WTC11 (cell line): ENCODE measurements at regions not wholly inside any gene's neighbourhood (a gene's known extent, or its start where the extent isn't known, plus 50 kb on each side); places are given as distances from the start of the nearest gene placed in this dataset.

Experiments
- ATAC-seq: fragments of 200-7000 bp; cut with Tn5 transposase; 2 replicates; pipeline ENCODE4 v1.10.0; 2021; ENCODE audit warnings: mild to moderate bottlenecking, moderate library complexity
- CTCF ChIA-PET: fragments of 300-600 bp; sonication (Branson Sonifier 250); formaldehyde crosslinking; loops from one replicate; lab custom pipeline; 2021; ENCODE audit warnings: antibody characterized with exemption; lab: Charles Lee
- POLR2A ChIA-PET: fragments of 350-600 bp; sonication (Branson Sonifier 250); formaldehyde crosslinking; loops from one replicate; lab custom pipeline; 2021; ENCODE audit warnings: antibody characterized with exemption; lab: Charles Lee
- DNase-seq: peaks from one replicate; pipeline ENCODE4 v3.0.0; 2021; ENCODE audit warnings: low spot score
- H3K27ac Mint-ChIP-seq: 2 replicates; pipeline ENCODE4 v1.8.0; 2021; ENCODE audit warnings: mixed read lengths
- H3K27me3 Mint-ChIP-seq: 2 replicates; pipeline ENCODE4 v1.8.0; 2021; ENCODE audit warnings: low read depth, mild to moderate bottlenecking, moderate library complexity, mixed read lengths
- H3K36me3 Mint-ChIP-seq: 2 replicates; pipeline ENCODE4 v1.8.0; 2021; ENCODE audit warnings: mixed read lengths
- H3K4me1 Mint-ChIP-seq: 2 replicates; pipeline ENCODE4 v1.8.0; 2022; ENCODE audit warnings: mixed read lengths
- H3K4me3 Mint-ChIP-seq: 2 replicates; pipeline ENCODE4 v1.8.0; 2021; ENCODE audit warnings: mild to moderate bottlenecking, moderate library complexity, mixed read lengths
- H3K9me3 Mint-ChIP-seq: 2 replicates; pipeline ENCODE4 v1.8.0; 2021; ENCODE audit warnings: mixed read lengths
- ATF1 ChIP-seq: sonication (generic); formaldehyde crosslinking; IDR thresholded peaks from 2 replicates; pipeline ENCODE4 v1.8.1; 2023; ENCODE audit warnings: mild to moderate bottlenecking, moderate library complexity, missing genetic modification reagents
- ATF3 ChIP-seq: sonication (generic); formaldehyde crosslinking; conservative IDR thresholded peaks from 2 replicates; pipeline ENCODE4 v1.8.1; 2022; ENCODE audit warnings: mild to moderate bottlenecking, missing genetic modification reagents
- E2F4 ChIP-seq: sonication (generic); formaldehyde crosslinking; IDR thresholded peaks from 2 replicates; pipeline ENCODE4 v1.8.1; 2022; ENCODE audit warnings: low read depth, mild to moderate bottlenecking, moderate library complexity, missing genetic modification reagents, borderline replicate concordance
- ETV6 ChIP-seq: sonication (generic); formaldehyde crosslinking; IDR thresholded peaks from 2 replicates; pipeline ENCODE4 v1.8.1; 2022; ENCODE audit warnings: mild to moderate bottlenecking, missing genetic modification reagents
- FOXP4 ChIP-seq: sonication (generic); formaldehyde crosslinking; IDR thresholded peaks from 2 replicates; pipeline ENCODE4 v1.8.0; 2022; ENCODE audit warnings: mild to moderate bottlenecking, missing genetic modification reagents
- GABPB1 ChIP-seq: sonication (generic); formaldehyde crosslinking; IDR thresholded peaks from 2 replicates; pipeline ENCODE4 v1.8.1; 2023; ENCODE audit warnings: mild to moderate bottlenecking, missing genetic modification reagents
- GTF2I ChIP-seq: fragments of 250-450 bp; sonication (Bioruptor Pico); conservative IDR thresholded peaks from 2 replicates; pipeline ENCODE4 v1.4.0; 2021; ENCODE audit warnings: mild to moderate bottlenecking
- HMGXB4 ChIP-seq: sonication (generic); formaldehyde crosslinking; IDR thresholded peaks from 2 replicates; pipeline ENCODE4 v1.8.1; 2023; ENCODE audit warnings: mild to moderate bottlenecking, moderate library complexity, missing genetic modification reagents
- IRF2 ChIP-seq: sonication (generic); formaldehyde crosslinking; IDR thresholded peaks from 2 replicates; pipeline ENCODE4 v1.8.0; 2022; ENCODE audit warnings: low read depth, missing genetic modification reagents, borderline replicate concordance
- RORB ChIP-seq: fragments of 250-450 bp; sonication (Bioruptor Pico); IDR thresholded peaks from 2 replicates; pipeline ENCODE4 v1.9.0; 2021; ENCODE audit warnings: mild to moderate bottlenecking
- ZNF219 ChIP-seq: sonication (generic); formaldehyde crosslinking; IDR thresholded peaks from 2 replicates; pipeline ENCODE4 v1.8.0; 2023; ENCODE audit warnings: missing genetic modification reagents, mild to moderate bottlenecking, borderline replicate concordance
- ZNF263 ChIP-seq: sonication (generic); formaldehyde crosslinking; IDR thresholded peaks from 2 replicates; pipeline ENCODE4 v1.8.1; 2022; ENCODE audit warnings: low read depth, mild to moderate bottlenecking, moderate library complexity, missing genetic modification reagents
- ZNF281 ChIP-seq: sonication (generic); formaldehyde crosslinking; IDR thresholded peaks from 2 replicates; pipeline ENCODE4 v1.8.0; 2023; ENCODE audit warnings: mild to moderate bottlenecking, missing genetic modification reagents
- ZNF317 ChIP-seq: sonication (generic); formaldehyde crosslinking; IDR thresholded peaks from 2 replicates; pipeline ENCODE4 v1.8.1; 2023; ENCODE audit warnings: low read depth, mild to moderate bottlenecking, moderate library complexity, missing genetic modification reagents, borderline replicate concordance
- ZNF396 ChIP-seq: fragments of 250-450 bp; sonication (Bioruptor Pico); IDR thresholded peaks from 2 replicates; pipeline ENCODE4 v1.8.0; 2021; ENCODE audit warnings: mild to moderate bottlenecking, moderate library complexity, borderline replicate concordance
- ZNF423 ChIP-seq: fragments of 250-450 bp; sonication (Bioruptor Pico); IDR thresholded peaks from 2 replicates; pipeline ENCODE4 v2.1.2; 2022; ENCODE audit warnings: mild to moderate bottlenecking, moderate library complexity
- ZNF532 ChIP-seq: fragments of 250-450 bp; sonication (Bioruptor Pico); IDR thresholded peaks from 2 replicates; pipeline ENCODE4 v1.9.0; 2021; ENCODE audit warnings: mild to moderate bottlenecking, borderline replicate concordance
- TF ChIP-seq, protein P1 (sequence below): sonication (generic); formaldehyde crosslinking; IDR thresholded peaks from 2 replicates; pipeline ENCODE4 v1.8.1; 2022; ENCODE audit warnings: mild to moderate bottlenecking, missing genetic modification reagents, moderate library complexity, borderline replicate concordance
- TF ChIP-seq, protein P2 (sequence below): sonication (generic); formaldehyde crosslinking; IDR thresholded peaks from 2 replicates; pipeline ENCODE4 v1.8.0; 2022; ENCODE audit warnings: mild to moderate bottlenecking, missing genetic modification reagents
- TF ChIP-seq, protein P3 (sequence below): sonication (generic); formaldehyde crosslinking; IDR thresholded peaks from 2 replicates; pipeline ENCODE4 v1.8.0; 2022; ENCODE audit warnings: mild to moderate bottlenecking, missing genetic modification reagents

DNA sequence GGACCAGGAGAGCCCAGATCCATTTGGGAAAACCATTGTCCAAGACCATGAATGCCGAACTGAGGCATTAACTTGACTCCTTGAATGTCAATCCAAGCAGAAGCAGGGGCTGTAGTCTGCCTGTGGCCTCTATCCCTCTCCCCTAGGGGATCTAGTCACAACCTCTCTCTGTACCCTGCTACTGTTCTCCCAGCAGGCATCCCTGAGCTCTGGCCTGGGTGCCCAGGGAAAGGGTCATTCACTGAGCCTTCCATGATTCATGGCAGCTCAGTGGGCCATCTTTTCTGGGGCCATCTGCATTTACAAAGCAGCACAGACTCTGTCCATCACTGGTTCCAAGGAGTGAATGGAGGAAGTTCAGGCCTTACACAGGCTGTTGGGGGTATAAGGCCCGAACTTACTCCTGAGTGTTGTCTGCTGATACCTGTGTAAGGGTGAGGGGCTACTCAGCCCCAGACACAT, 151.8 kb downstream of the ZFP36L2 start:
- no peak overlapping the region for H3K4me3 Mint-ChIP-seq
- CTCF ChIA-PET: no interaction called here
- TF ChIP-seq ATF3 (no peak), ZNF219 (no peak), ZNF396 (CRISPR knock-in tag) (no peak), E2F4 (CRISPR knock-in tag) (no peak), ZNF263 (CRISPR knock-in tag) (no peak), ZNF281 (CRISPR knock-in tag) (no peak), RORB (CRISPR knock-in tag) (no peak), ATF1 (CRISPR knock-in tag) (no peak), ETV6 (CRISPR knock-in tag) (no peak), GABPB1 (CRISPR knock-in tag) (no peak), FOXP4 (CRISPR knock-in tag) (no peak), IRF2 (no peak)
- TF ChIP-seq, protein P1, sequence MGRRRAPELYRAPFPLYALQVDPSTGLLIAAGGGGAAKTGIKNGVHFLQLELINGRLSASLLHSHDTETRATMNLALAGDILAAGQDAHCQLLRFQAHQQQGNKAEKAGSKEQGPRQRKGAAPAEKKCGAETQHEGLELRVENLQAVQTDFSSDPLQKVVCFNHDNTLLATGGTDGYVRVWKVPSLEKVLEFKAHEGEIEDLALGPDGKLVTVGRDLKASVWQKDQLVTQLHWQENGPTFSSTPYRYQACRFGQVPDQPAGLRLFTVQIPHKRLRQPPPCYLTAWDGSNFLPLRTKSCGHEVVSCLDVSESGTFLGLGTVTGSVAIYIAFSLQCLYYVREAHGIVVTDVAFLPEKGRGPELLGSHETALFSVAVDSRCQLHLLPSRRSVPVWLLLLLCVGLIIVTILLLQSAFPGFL (CRISPR knock-in tag): no peak
- TF ChIP-seq, protein P2, sequence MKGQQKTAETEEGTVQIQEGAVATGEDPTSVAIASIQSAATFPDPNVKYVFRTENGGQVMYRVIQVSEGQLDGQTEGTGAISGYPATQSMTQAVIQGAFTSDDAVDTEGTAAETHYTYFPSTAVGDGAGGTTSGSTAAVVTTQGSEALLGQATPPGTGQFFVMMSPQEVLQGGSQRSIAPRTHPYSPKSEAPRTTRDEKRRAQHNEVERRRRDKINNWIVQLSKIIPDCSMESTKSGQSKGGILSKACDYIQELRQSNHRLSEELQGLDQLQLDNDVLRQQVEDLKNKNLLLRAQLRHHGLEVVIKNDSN (CRISPR knock-in tag): no peak
- TF ChIP-seq, all 79 proteins: peak for 0
- 0 out of 2 replicates have a peak, but pooled peaks cover 4% of the 10 kb centered on the region for H3K4me1 Mint-ChIP-seq
- no peak for ATAC-seq
- no peaks in the 10 kb centered on the region for H3K27me3 Mint-ChIP-seq
- no peaks in the 10 kb centered on the region for H3K36me3 Mint-ChIP-seq
- H3K9me3 Mint-ChIP-seq: no peaks in the 10 kb centered on the region
- no peak overlapping the region for H3K27ac Mint-ChIP-seq
- no peak for DNase-seq
- POLR2A ChIA-PET: no interaction called here

DNA sequence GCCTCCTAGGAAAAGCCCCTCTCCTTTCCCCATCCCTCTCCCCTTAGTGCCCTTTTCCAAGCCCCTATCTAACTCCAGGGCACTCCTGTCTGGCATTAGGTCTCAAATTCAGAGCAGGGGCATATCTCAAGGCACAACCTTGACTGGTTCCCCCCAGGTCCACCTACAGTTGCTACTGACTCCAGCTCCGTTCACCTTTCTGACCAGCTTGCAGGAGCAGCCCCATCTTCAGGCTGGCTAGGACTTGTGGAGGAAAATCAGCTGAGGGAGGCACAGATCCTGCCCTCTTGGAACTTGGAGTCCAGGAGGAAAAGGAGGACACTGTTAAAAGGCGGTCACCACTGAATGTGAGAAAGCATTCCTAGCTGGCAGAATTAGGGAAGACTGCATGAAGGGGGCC, 152.4 kb downstream of the ZFP36L2 start:
- H3K9me3 Mint-ChIP-seq: no peaks in the 10 kb centered on the region
- no peak overlapping the region for H3K27ac Mint-ChIP-seq
- CTCF ChIA-PET: no interaction called here
- H3K4me3 Mint-ChIP-seq: no peak overlapping the region
- ATAC-seq (no peak), DNase-seq (no peak)
- H3K36me3 Mint-ChIP-seq: no peaks in the 10 kb centered on the region
- 0 out of 2 replicates have a peak, but pooled peaks cover 4% of the 10 kb centered on the region for H3K4me1 Mint-ChIP-seq
- POLR2A ChIA-PET: no interaction called here
- no peaks in the 10 kb centered on the region for H3K27me3 Mint-ChIP-seq
- no peak for TF ChIP-seq IRF2
- TF ChIP-seq, protein P3, sequence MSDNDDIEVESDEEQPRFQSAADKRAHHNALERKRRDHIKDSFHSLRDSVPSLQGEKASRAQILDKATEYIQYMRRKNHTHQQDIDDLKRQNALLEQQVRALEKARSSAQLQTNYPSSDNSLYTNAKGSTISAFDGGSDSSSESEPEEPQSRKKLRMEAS (CRISPR knock-in tag): no peak
- TF ChIP-seq ZNF532 (CRISPR knock-in tag): no peak
- TF ChIP-seq HMGXB4 (CRISPR knock-in tag): no peak
- TF ChIP-seq ZNF317 (CRISPR knock-in tag): no peak
- TF ChIP-seq ZNF423 (CRISPR knock-in tag): no peak
- no peak for TF ChIP-seq GTF2I (CRISPR knock-in tag)
